ENCODE measurements at regions not wholly inside any gene's neighbourhood (a gene's known extent, or its start where the extent isn't known, plus 50 kb on each side); places are given as distances from the start of the nearest gene placed in this dataset.

- H3K9ac ChIP-seq (ENCODE audit: extremely low read depth, low read length, poor library complexity, severe bottlenecking) = no peak overlapping the region
- 85 to 89% methylated on average over 5 to 10 of the region's 10 CpGs for WGBS, 2 experiments (ENCODE audit: insufficient coverage in 1 of 2, insufficient read length in 1 of 2)
- H3K4me3 ChIP-seq (ENCODE audit: low read length) = no peak overlapping the region
- Mint-ChIP-seq H3K27me3 (ENCODE audit: insufficient read depth) (no peaks in the 10 kb centered on the region), H3K9me3 (no peaks in the 10 kb centered on the region), H3K27ac (no peak overlapping the region), H3K36me3 (ENCODE audit: low read depth) (no peaks in the 10 kb centered on the region), H3K4me3 (no peak overlapping the region), H3K4me1 (peaks cover 22% of the 10 kb centered on the region)
- H3K4me1 ChIP-seq (ENCODE audit: control insufficient read depth, insufficient read depth, low read length) = no peaks in the 10 kb centered on the region
- no peak overlapping the region for H3K27ac ChIP-seq (ENCODE audit: low read depth, low read length)
- peaks cover 4% of the 10 kb centered on the region for H3K9me3 ChIP-seq (ENCODE audit: control insufficient read depth, low read length)
- no peaks in the 10 kb centered on the region for H3K27me3 ChIP-seq (ENCODE audit: control insufficient read depth, insufficient read depth, low read length, poor library complexity, severe bottlenecking)
- TF ChIP-seq CTCF (conservative IDR thresholded peaks at IDR 0.05) = no peak
- DNase-seq = peak; percentile 27
- no peaks in the 10 kb centered on the region for H3K36me3 ChIP-seq (ENCODE audit: control insufficient read depth, insufficient read depth, low read length)
Observed at GRCh38 chr1:30271401-30272276, 451.7 kb downstream of the MATN1 start.

- Mint-ChIP-seq H3K36me3 (ENCODE audit: low read depth) (no peaks in the 10 kb centered on the region), H3K4me1 (peaks cover 22% of the 10 kb centered on the region), H3K27ac (no peak overlapping the region), H3K4me3 (no peak overlapping the region), H3K27me3 (ENCODE audit: insufficient read depth) (no peaks in the 10 kb centered on the region), H3K9me3 (no peaks in the 10 kb centered on the region)
- 81% methylated on average over 1 of the region's 1 CpG; no CpG with 5 or more reads in 1 of the 2 experiments for WGBS, 2 experiments (ENCODE audit: insufficient coverage in 1 of 2, insufficient read length in 1 of 2)
- no peak for TF ChIP-seq CTCF (conservative IDR thresholded peaks at IDR 0.05)
- Histone ChIP-seq H3K27me3 (ENCODE audit: control insufficient read depth, insufficient read depth, low read length, poor library complexity, severe bottlenecking) (no peaks in the 10 kb centered on the region), H3K27ac (ENCODE audit: low read depth, low read length) (no peak overlapping the region), H3K9me3 (ENCODE audit: control insufficient read depth, low read length) (peaks cover 4% of the 10 kb centered on the region), H3K4me3 (ENCODE audit: low read length) (no peak overlapping the region), H3K36me3 (ENCODE audit: control insufficient read depth, insufficient read depth, low read length) (no peaks in the 10 kb centered on the region), H3K4me1 (ENCODE audit: control insufficient read depth, insufficient read depth, low read length) (no peaks in the 10 kb centered on the region), H3K9ac (ENCODE audit: extremely low read depth, low read length, poor library complexity, severe bottlenecking) (no peak overlapping the region)
- DNase-seq = peak; percentile 19
Observed at GRCh38 chr1:30270461-30270860, 452.9 kb downstream of the MATN1 start.

GRCh38 chr1:30268923-30269666, 454.3 kb downstream of the MATN1 start:
- Histone ChIP-seq H3K36me3 (ENCODE audit: control insufficient read depth, insufficient read depth, low read length) (no peaks in the 10 kb centered on the region), H3K27ac (ENCODE audit: low read depth, low read length) (no peak overlapping the region), H3K9ac (ENCODE audit: extremely low read depth, low read length, poor library complexity, severe bottlenecking) (no peak overlapping the region), H3K27me3 (ENCODE audit: control insufficient read depth, insufficient read depth, low read length, poor library complexity, severe bottlenecking) (no peaks in the 10 kb centered on the region), H3K9me3 (ENCODE audit: control insufficient read depth, low read length) (peaks cover 4% of the 10 kb centered on the region), H3K4me3 (ENCODE audit: low read length) (no peak overlapping the region), H3K4me1 (ENCODE audit: control insufficient read depth, insufficient read depth, low read length) (no peaks in the 10 kb centered on the region)
- Mint-ChIP-seq H3K9me3 (no peaks in the 10 kb centered on the region), H3K36me3 (ENCODE audit: low read depth) (no peaks in the 10 kb centered on the region), H3K27ac (no peak overlapping the region), H3K27me3 (ENCODE audit: insufficient read depth) (no peaks in the 10 kb centered on the region), H3K4me1 (peaks cover 25% of the 10 kb centered on the region), H3K4me3 (no peak overlapping the region)
- WGBS, 2 experiments (ENCODE audit: insufficient coverage in 1 of 2, insufficient read length in 1 of 2) = 97% methylated on average over 4 of the region's 4 CpGs; no CpG with 5 or more reads in 1 of the 2 experiments
- peak; percentile 40 for DNase-seq
- TF ChIP-seq CTCF (conservative IDR thresholded peaks at IDR 0.05) = no peak

Data from endodermal cell (in vitro differentiated cells).